Lung (tissue), 11 donors: ENCODE measurements at regions not wholly inside any gene's neighbourhood (a gene's known extent, or its start where the extent isn't known, plus 50 kb on each side); places are given as distances from the start of the nearest gene placed in this dataset.

Experiments
- ATAC-seq: fragments of 200-7000 bp; cut with Tn5 transposase; one replicate; pipeline ENCODE4 v1.9.1; 2020; ENCODE audit warnings: moderate number of reproducible peaks; ENCODE audit not compliant: insufficient read depth, low FRiP score
- DNase-seq, 3 donors: peaks; one replicate each; pipeline ENCODE4 v3.0.0-alpha.2; 2013 to 2017
- H3K27ac ChIP-seq, 2 donors: one replicate each; pipeline ENCODE4 v1.5.1; 2013; ENCODE audit warnings: mild to moderate bottlenecking in 2 of 2, moderate library complexity in 2 of 2, control low read depth in 1 of 2, inconsistent platforms in 1 of 2, low read depth in 1 of 2, low read length in 1 of 2
- H3K27me3 ChIP-seq, 3 donors: one replicate each; pipeline ENCODE4 v1.5.1; 2013; ENCODE audit warnings: low read length in 2 of 3; ENCODE audit not compliant: control insufficient read depth in 3 of 3, insufficient read depth in 3 of 3
- H3K36me3 ChIP-seq, 4 donors: one replicate each; pipeline ENCODE4 v1.5.1; 2013; ENCODE audit warnings: low read length in 4 of 4, mild to moderate bottlenecking in 1 of 4, moderate library complexity in 1 of 4; ENCODE audit not compliant: control insufficient read depth in 4 of 4, insufficient read depth in 4 of 4
- H3K4me1 ChIP-seq, 5 donors: one replicate each; pipeline ENCODE4 v1.5.1; 2013; ENCODE audit warnings: low read length in 5 of 5, mild to moderate bottlenecking in 2 of 5, moderate library complexity in 1 of 5; ENCODE audit not compliant: control insufficient read depth in 5 of 5, insufficient read depth in 5 of 5
- H3K4me3 ChIP-seq: one replicate; pipeline ENCODE4 v1.5.1; 2013; ENCODE audit warnings: mild to moderate bottlenecking, control low read depth, moderate library complexity
- H3K9ac ChIP-seq, 2 donors: one replicate each; pipeline ENCODE4 v1.5.1; 2013; ENCODE audit warnings: low read length in 2 of 2, control low read depth in 1 of 2; ENCODE audit not compliant: insufficient read depth in 1 of 2
- H3K9me3 ChIP-seq, 4 donors: one replicate each; pipeline ENCODE4 v1.5.1; 2013; ENCODE audit warnings: low read length in 3 of 4, mild to moderate bottlenecking in 1 of 4, moderate library complexity in 1 of 4; ENCODE audit not compliant: control insufficient read depth in 4 of 4, insufficient read depth in 3 of 4
- CTCF ChIP-seq: IDR thresholded peaks from 2 replicates; pipeline ENCODE4 v1.5.1; 2012; ENCODE audit warnings: mild to moderate bottlenecking; ENCODE audit errors: control extremely low read depth, extremely low read depth
- WGBS, 2 donors: extraction: QIAGEN DNeasy Blood & Tissue Kit; methylation state at CpG; one replicate each; pipeline ENCODE4 v1.1.7; 2013; 5-methylcytosine and 5-hydroxymethylcytosine counted together
- donor health status: control.
- donor health status: control.
- donor health status: Bipolar disorder and iron deficiency.
- donor health status: healthy.
- donor health status: DM: yes; HTN: yes; CAD: no.

- no peak overlapping the region for H3K27ac ChIP-seq
- no peaks in the 10 kb centered on the region for H3K36me3 ChIP-seq
- no peaks in the 10 kb centered on the region for H3K27me3 ChIP-seq
- no peak for DNase-seq
- 88 to 89% methylated on average over 3 of the region's 3 CpGs for WGBS, 2 donors
- H3K9me3 ChIP-seq: no peaks in the 10 kb centered on the region
- no peak for TF ChIP-seq CTCF
- no peak for ATAC-seq
- peaks cover 0 to 5% (median 0%) of the 10 kb centered on the region in 5 donors for H3K4me1 ChIP-seq
- no peak overlapping the region for H3K4me3 ChIP-seq
- no peak overlapping the region for H3K9ac ChIP-seq
Measured at GRCh38 chr4:19711871-19712270, 539.8 kb upstream of the SLIT2 start.

- Histone ChIP-seq H3K4me3 (no peak overlapping the region), H3K9me3 (no peaks in the 10 kb centered on the region), H3K36me3 (no peaks in the 10 kb centered on the region), H3K27ac (no peak overlapping the region), H3K4me1 (no peaks in the 10 kb centered on the region), H3K9ac (no peak overlapping the region), H3K27me3 (no peaks in the 10 kb centered on the region)
- no peak for DNase-seq
- 72 to 79% methylated on average over 1 of the region's 1 CpG for WGBS, 2 donors
- no peak for TF ChIP-seq CTCF
- no peak for ATAC-seq
Measured at GRCh38 chr4:19707876-19708275, 543.8 kb upstream of the SLIT2 start.

- 82 to 90% methylated on average over 4 of the region's 4 CpGs for WGBS, 2 donors
- TF ChIP-seq CTCF: no peak
- no peak for ATAC-seq
Measured at GRCh38 chr4:19703391-19703790, 548.3 kb upstream of the SLIT2 start.

GRCh38 chr4:19700992-19701391 is 550.7 kb upstream of the SLIT2 start:
- Histone ChIP-seq H3K9ac (no peak overlapping the region), H3K27ac (no peak overlapping the region), H3K4me1 (no peaks in the 10 kb centered on the region), H3K9me3 (peaks cover 0 to 4% (median 0%) of the 10 kb centered on the region in 4 donors), H3K4me3 (no peak overlapping the region), H3K36me3 (no peaks in the 10 kb centered on the region), H3K27me3 (no peaks in the 10 kb centered on the region)
- ATAC-seq: no peak
- DNase-seq: no peak
- WGBS, 2 donors: 54 to 59% methylated on average over 2 of the region's 2 CpGs
- no peak for TF ChIP-seq CTCF

More at GRCh38 chr4:19703391-19703790, 548.3 kb upstream of the SLIT2 start:
- Histone ChIP-seq H3K4me1 (no peaks in the 10 kb centered on the region), H3K4me3 (no peak overlapping the region), H3K9me3 (peaks cover 0 to under 1% (median 0%) of the 10 kb centered on the region in 4 donors), H3K9ac (no peak overlapping the region), H3K36me3 (no peaks in the 10 kb centered on the region), H3K27me3 (no peaks in the 10 kb centered on the region), H3K27ac (no peak overlapping the region)
- no peak for DNase-seq
